ENCODE measurements at regions not wholly inside any gene's neighbourhood (a gene's known extent, or its start where the extent isn't known, plus 50 kb on each side); places are given as distances from the start of the nearest gene placed in this dataset.

GRCh38 chr14:25103820-25104219 lies 53.9 kb upstream of the STXBP6 start:
- H3K36me3 Mint-ChIP-seq (ENCODE audit: insufficient read depth, unreplicated experiment) = no peaks in the 10 kb centered on the region
- H3K27ac Mint-ChIP-seq (ENCODE audit: unreplicated experiment) = no peak overlapping the region
- no peaks in the 10 kb centered on the region for H3K9me3 Mint-ChIP-seq (ENCODE audit: low read depth, unreplicated experiment)
- TF ChIP-seq CTCF (IDR thresholded peaks at IDR 0.05; ENCODE audit: unreplicated experiment) = no peak
- no peak for DNase-seq
- intact Hi-C loops (cut with micrococcal nuclease; ENCODE audit: unreplicated experiment) = no loop called here
- no peaks in the 10 kb centered on the region for H3K27me3 Mint-ChIP-seq (ENCODE audit: unreplicated experiment)
- BruUV-seq (replicated peaks) = no TSS peak
- H3K4me1 Mint-ChIP-seq (ENCODE audit: low read depth, unreplicated experiment) = peaks cover 5% of the 10 kb centered on the region
- CTCF ChIA-PET = no interaction called here
- no peak overlapping the region for H3K4me3 Mint-ChIP-seq (ENCODE audit: low read depth, unreplicated experiment)

GRCh38 chr14:25103271-25103670 lies 53.3 kb upstream of the STXBP6 start:
- H3K4me3 Mint-ChIP-seq (ENCODE audit: low read depth, unreplicated experiment) = no peak overlapping the region
- CTCF ChIA-PET = no interaction called here
- no peaks in the 10 kb centered on the region for H3K9me3 Mint-ChIP-seq (ENCODE audit: low read depth, unreplicated experiment)
- no peaks in the 10 kb centered on the region for H3K4me1 Mint-ChIP-seq (ENCODE audit: low read depth, unreplicated experiment)
- no peak overlapping the region for H3K27ac Mint-ChIP-seq (ENCODE audit: unreplicated experiment)
- H3K27me3 Mint-ChIP-seq (ENCODE audit: unreplicated experiment) = no peaks in the 10 kb centered on the region
- intact Hi-C loops (cut with micrococcal nuclease; ENCODE audit: unreplicated experiment) = no loop called here
- no peak for TF ChIP-seq CTCF (IDR thresholded peaks at IDR 0.05; ENCODE audit: unreplicated experiment)
- DNase-seq = no peak
- H3K36me3 Mint-ChIP-seq (ENCODE audit: insufficient read depth, unreplicated experiment) = no peaks in the 10 kb centered on the region
- no TSS peak for BruUV-seq (replicated peaks)

- no peak for TF ChIP-seq CTCF (IDR thresholded peaks at IDR 0.05; ENCODE audit: unreplicated experiment)
- no peak overlapping the region for H3K27ac Mint-ChIP-seq (ENCODE audit: unreplicated experiment)
- H3K36me3 Mint-ChIP-seq (ENCODE audit: insufficient read depth, unreplicated experiment) = no peaks in the 10 kb centered on the region
- DNase-seq = no peak
- H3K4me3 Mint-ChIP-seq (ENCODE audit: low read depth, unreplicated experiment) = no peak overlapping the region
- intact Hi-C loops (cut with micrococcal nuclease; ENCODE audit: unreplicated experiment) = no loop called here
- CTCF ChIA-PET = no interaction called here
- H3K27me3 Mint-ChIP-seq (ENCODE audit: unreplicated experiment) = no peaks in the 10 kb centered on the region
- no peaks in the 10 kb centered on the region for H3K9me3 Mint-ChIP-seq (ENCODE audit: low read depth, unreplicated experiment)
- no TSS peak for BruUV-seq (replicated peaks)
- no peaks in the 10 kb centered on the region for H3K4me1 Mint-ChIP-seq (ENCODE audit: low read depth, unreplicated experiment)
These were observed 52.8 kb upstream of the STXBP6 start for GRCh38 chr14:25102788-25103187.

GRCh38 chr14:25101276-25101675 lies 51.3 kb upstream of the STXBP6 start:
- H3K9me3 Mint-ChIP-seq (ENCODE audit: low read depth, unreplicated experiment) = no peaks in the 10 kb centered on the region
- no peak for TF ChIP-seq CTCF (IDR thresholded peaks at IDR 0.05; ENCODE audit: unreplicated experiment)
- no TSS peak for BruUV-seq (replicated peaks)
- H3K4me1 Mint-ChIP-seq (ENCODE audit: low read depth, unreplicated experiment) = no peaks in the 10 kb centered on the region
- no peak overlapping the region for H3K27ac Mint-ChIP-seq (ENCODE audit: unreplicated experiment)
- intact Hi-C loops (cut with micrococcal nuclease; ENCODE audit: unreplicated experiment) = no loop called here
- H3K36me3 Mint-ChIP-seq (ENCODE audit: insufficient read depth, unreplicated experiment) = no peaks in the 10 kb centered on the region
- no peaks in the 10 kb centered on the region for H3K27me3 Mint-ChIP-seq (ENCODE audit: unreplicated experiment)
- CTCF ChIA-PET = no interaction called here
- DNase-seq = no peak
- no peak overlapping the region for H3K4me3 Mint-ChIP-seq (ENCODE audit: low read depth, unreplicated experiment)

All from Calu3 (cell line).